GM18499 (cell line): ENCODE measurements at regions not wholly inside any gene's neighbourhood (a gene's known extent, or its start where the extent isn't known, plus 50 kb on each side); places are given as distances from the start of the nearest gene placed in this dataset.
A peak's percentile ranks its signal among the peaks of the same experiment; 100 is the strongest.

Experiments used
- ATAC-seq: cut with Tn5 transposase; IDR thresholded peaks from one replicate; pipeline ENCODE4 v1.9.1; 2021; ENCODE audit warnings: moderate number of reproducible peaks; ENCODE audit not compliant: insufficient read depth, unreplicated experiment

DNA sequence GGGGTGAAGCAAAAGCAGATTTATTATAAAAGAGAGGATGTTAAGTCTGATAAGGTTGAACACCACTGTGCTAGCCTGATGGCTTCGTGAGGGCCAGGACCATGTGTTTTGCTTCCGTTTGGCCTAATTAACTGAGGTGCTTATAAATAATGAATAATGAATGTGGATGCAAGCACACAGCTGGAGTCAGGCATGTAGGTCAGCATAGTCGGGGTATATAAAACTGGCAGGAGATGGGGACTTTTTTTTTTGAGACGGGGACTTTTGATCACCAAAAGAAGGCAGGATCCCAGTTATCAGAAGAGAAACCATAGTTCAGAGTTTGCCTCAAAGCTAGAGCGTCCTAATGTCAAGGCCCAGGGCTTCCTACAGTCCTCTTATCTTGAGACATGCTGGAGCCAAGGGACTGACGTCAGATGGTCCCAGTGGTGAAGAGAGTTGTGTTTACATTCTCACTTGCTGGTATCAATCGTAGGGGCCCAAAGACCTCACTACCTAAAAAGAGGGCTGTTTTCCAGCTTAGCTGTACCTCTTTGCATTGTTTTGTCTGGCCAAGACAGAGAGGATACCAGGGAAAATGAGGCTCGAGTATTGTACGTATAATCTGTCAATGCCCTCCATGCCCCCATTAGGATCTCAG is 50.4 kb downstream of the RTL9 start:
- ATAC-seq, result no peak

- ATAC-seq, result no peak
These were observed 51.3 kb downstream of the RTL9 start for GRCh38 chrX:110409925-110410324.

- ATAC-seq, result no peak
These were observed 52.0 kb downstream of the RTL9 start for GRCh38 chrX:110410603-110411002.

- no peak for ATAC-seq
These were observed 54.5 kb downstream of the RTL9 start for GRCh38 chrX:110412971-110413726.

DNA sequence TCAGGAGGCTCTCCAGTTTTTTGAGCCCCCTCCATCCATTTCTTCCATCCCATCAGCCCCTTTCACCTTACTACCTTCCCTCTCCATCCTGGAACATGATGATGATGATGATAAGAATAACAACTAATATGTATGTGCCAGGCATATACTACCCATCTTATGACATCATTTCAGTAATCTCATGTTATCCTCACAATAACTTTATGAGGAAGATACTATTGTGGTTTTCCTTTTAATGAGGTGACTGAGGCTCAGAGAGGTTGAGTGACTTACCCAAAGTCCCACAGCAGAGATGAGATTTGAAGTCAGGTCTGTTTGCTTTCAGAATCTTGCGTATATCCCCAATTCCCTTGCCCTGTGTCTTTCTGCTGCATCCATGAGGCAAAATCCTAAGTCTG is 55.1 kb downstream of the RTL9 start:
- no peak for ATAC-seq

- peak; percentile 4 for ATAC-seq
These were observed 55.6 kb downstream of the RTL9 start for GRCh38 chrX:110414273-110414672.

GRCh38 chrX:110414679-110415439 is 56.2 kb downstream of the RTL9 start:
- peak; percentile 81 for ATAC-seq

DNA sequence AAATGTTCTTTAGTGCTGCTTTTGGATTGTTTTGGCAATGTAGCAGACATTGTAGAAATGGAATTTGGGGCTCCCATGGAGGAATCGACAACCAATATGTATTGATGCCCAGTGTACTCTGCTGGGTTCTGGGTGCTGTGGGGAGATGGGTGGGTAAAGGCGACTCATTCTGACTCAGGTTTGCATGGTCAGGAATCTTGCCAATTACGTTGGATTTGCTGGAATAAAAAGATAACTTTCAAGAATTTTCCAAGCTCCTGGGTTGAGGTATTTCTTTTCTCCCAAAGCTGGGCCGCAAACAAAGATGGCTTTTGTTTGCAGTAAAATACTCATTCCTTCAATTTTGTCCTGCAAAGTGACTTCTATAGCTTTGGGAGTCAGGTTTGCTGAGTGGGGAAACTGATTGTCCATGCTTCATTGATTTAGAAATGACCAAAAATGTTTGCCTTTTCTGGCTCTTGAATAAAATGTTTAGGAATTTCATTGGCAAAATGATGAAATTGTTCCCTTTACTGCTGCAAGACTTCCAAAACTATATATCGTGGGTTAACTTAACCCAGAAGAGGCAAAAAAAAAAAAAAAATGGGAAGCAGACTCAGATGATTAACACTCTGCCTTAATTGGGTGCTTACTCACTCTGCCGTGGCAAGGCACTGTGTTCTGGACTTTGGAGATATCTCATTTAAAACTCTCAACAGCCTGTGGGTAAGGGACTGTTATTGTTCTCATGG is 57.0 kb downstream of the RTL9 start:
- ATAC-seq, result no peak

DNA sequence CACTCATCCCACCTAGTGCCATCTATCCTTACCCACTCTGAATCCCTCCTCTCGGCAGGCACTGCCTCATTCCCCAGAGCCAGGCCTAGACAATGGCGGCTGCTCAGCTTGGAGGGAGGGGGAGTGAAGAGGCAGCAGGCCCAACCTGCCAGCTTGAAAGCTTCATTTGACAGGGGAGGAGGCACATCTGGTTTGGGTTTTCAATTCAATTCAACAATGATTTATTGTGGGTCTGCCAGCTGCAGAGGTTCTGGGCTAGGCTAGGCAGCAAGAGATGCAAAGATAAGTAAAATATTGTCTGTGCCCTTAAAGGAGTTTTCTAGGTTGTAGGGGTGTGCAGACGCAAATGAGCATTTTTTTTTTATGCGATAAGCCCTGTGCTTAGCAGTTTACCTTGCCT is 58.5 kb downstream of the RTL9 start:
- no peak for ATAC-seq

GRCh38 chrX:110418316-110419235 is 59.9 kb downstream of the RTL9 start:
- no peak for ATAC-seq

GRCh38 chrX:110419512-110419911 is 60.9 kb downstream of the RTL9 start:
- no peak for ATAC-seq

DNA sequence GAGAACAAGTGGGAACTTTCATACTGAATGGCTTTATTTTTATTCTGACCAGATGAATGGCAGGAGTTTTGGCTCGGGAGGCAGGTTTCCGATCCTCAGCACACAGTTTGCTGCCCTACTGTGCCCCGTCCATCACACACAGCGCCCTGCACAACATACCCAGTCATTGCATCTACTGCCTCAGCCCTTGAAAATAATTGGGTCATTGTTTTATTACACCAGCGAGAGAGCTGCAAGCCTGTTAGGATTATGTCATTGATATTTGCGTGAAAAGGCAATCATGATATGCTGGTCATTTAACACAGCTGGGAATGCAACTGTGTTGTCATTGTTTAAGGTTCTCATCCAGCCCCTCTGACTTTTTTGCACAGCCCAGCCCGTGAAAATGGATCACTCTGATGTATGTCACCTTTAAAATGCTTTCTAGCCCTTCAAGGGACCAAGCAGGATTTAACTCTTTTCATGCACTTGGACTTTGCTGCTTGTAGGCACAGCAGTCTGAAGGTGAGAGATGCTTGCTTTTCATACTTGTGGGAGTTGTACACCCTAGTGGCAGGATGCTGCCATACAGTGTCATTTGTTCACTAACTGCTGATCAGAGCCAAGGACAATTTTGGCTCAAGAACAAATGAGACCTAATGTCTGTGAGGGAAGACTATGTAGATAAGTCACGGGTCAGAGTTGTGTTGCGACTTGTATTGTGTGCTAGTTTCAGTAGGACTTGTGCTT is 62.3 kb downstream of the RTL9 start:
- ATAC-seq, result no peak

DNA sequence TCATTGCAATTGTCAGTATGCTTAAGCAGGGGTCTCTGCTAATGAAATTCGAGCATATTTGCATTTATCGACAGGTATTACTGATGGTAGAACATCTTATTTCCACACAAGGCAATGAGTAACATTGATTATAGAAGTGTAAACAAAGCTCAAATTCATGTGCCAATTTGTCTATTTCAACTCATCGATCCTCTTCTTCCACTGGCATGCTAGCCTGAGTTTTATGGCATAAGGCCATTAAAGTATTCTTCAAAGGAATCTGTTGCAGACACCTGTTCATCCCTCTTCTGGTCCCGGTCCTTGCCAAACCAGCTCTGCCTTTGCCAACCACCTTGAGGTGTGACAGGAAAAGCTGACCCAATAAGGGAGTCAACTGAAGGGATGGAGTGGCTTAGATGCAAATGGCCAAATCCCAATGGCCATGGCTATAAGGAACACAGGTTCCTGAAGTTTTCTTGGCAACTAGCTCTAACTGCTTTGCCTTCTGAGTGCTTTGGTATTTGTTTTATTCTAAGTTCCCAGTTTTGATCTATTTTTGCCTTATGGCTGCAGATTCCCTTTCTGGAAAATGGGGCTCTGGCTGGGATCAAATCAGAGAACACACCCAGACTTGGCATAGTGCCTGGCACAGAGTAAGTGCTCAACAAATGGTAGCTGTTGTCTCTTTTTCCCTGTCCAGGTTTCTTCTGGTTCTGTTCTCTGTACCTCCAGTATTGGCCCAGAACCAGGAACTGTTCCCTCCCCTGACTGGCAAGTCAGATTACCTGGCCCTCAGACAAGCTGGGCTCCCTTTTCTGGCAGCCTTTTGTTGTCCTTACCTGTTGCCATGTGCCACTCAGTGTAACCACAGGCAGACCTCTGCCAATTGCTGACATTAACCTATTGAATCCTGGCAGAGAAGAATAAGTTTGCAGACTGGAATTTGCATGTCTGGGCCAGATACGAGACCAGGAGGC is 63.1 kb downstream of the RTL9 start:
- ATAC-seq, result no peak

DNA sequence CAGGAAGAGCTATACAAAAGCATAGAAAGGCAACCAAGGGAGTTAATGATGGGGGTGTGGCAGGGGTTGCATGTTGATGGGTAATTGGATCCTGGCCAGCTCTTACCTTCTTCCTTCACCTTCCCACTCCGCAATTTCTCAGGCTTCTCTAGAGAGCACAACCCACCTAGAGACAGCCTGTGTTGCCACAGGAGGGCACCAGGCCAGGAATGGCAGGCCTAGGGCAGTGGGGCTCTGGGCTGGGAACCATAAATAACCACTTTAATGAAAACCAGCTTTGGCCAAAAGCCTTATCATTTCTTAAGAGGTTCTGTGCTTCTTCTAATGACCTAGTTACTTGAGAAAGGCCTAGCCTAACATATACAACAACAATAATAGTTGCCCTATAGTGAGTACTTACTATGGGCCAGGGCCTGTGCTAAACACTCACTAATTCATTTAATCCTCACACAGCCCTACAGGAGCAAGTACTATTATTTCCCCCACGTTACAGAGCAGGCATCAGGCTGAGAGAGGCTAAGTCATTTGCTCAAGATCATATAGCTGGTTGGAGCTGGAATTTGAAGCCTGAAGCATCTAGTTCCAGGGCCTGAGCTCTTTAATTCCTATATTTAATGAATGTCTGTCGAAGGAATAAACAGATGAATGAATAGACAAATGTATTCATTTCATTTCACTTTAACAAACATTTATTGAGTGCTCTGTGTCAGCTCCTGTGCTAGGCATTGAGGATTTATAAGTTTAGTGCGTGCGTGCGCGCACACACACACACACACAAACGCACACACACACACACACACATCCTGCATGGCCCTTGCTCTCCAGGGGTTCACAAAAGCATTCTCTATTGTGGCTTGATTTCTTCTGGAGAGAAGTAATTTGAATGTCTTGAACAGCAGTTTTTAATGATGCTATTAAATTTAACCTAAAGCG is 66.8 kb downstream of the RTL9 start:
- no peak for ATAC-seq

- ATAC-seq, result no peak
These were observed 67.5 kb downstream of the RTL9 start for GRCh38 chrX:110426155-110426504.

- ATAC-seq, result no peak
These were observed 68.4 kb downstream of the RTL9 start for GRCh38 chrX:110427076-110427475.

GRCh38 chrX:110428144-110428543 is 69.5 kb downstream of the RTL9 start:
- ATAC-seq, result no peak
